ENCODE measurements at regions not wholly inside any gene's neighbourhood (a gene's known extent, or its start where the extent isn't known, plus 50 kb on each side); places are given as distances from the start of the nearest gene placed in this dataset.

- DNase-seq = no peak
These were observed 57.5 kb upstream of the TNIP3 start for GRCh38 chr4:121221608-121222007.

DNA sequence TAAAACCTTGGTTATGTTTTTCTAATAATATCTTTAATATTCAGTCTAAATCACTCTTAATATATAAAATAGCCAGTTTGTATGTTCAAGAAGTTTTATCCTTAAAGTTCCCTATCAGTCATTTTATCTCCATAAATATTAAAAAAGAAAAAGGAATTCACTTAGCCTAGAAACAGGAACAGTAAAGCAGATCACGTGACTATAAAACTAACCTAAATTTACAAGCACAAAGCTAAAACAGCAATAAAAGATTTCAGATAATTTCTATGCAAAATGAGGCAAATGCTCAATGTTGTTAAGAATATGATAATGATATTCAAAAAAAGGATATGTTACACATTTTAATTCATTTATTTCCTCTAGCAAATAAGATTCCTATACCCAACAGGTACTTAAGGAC is 57.1 kb upstream of the TNIP3 start:
- DNase-seq = no peak

DNA sequence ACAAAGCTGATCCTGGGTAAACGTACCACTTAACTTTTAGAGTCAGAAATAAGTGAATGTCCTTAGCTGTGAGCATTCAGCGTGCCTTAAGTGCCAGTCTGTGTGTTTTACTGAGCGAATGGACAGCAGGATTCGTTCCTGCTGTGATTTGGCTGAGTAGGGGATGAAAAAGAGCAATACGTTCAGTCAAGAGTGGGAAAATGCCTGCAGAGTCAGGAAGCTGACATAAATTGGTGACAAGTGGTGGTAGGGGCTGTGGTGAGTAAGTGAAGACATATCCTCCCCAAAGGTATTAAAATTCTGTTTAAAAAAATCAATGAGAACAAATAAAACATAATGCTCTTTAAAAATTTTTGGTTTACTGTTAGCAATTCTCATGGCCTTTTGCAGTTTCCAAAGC is 56.6 kb upstream of the TNIP3 start:
- no peak for DNase-seq

GRCh38 chr4:121219227-121219626 is 55.1 kb upstream of the TNIP3 start:
- DNase-seq = no peak

- DNase-seq = no peak
These were observed 53.2 kb upstream of the TNIP3 start for GRCh38 chr4:121217351-121217750.

DNA sequence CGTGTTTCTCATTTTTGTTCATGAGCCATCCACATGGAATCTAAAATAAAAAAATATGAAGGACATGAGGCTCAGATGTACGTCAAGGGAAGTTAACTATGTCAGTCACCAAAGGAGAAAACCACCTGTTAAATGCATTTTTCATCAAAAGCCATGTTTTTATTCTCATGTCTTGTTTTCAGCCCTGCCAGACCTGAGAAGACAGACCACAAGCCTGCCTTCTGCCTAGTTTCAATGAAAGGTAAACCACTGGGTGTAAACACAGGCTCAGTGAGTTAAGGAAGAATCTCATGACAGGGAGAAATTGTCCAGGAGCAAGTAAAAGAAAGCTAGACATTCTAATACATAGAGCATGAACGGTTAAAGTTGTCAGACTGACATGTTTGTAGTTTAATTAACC is 52.3 kb upstream of the TNIP3 start:
- DNase-seq = no peak

DNA sequence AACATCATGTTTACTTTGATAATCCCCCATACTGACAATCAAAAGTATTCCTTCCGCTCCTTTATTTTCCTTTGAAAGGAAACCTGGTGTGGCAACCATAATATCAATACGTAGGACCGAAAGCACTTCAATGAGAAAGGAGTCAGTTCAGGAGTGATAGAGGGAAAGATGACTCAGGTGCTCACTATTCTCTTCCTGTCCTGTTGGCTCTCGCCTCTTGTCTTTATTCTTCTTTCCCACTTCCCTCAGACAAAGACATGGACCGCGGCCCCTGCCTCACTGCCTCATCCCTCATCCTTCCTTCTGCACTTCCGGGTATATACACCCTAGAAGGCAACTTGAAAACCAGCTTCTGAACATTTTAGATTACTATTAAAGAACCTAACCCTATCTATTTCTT is 49.8 kb upstream of the TNIP3 start:
- DNase-seq = no peak
